Activated naive CD4-positive, alpha-beta T cell treated with anti-CD3 and anti-CD28 coated beads for 36 hours (primary cell): ENCODE measurements at regions not wholly inside any gene's neighbourhood (a gene's known extent, or its start where the extent isn't known, plus 50 kb on each side); places are given as distances from the start of the nearest gene placed in this dataset.
"Not testable (repeated sequence)": the region's sequence is repeated elsewhere in the genome, so short reads cannot be mapped to it uniquely, and the experiment has no call there.

Source experiments
- CTCF ChIA-PET: fragments of 350-600 bp; sonication (Branson Sonifier 250); formaldehyde crosslinking; loops from one replicate; lab custom pipeline; 2021; ENCODE audit warnings: antibody characterized with exemption; lab: Charles Lee
- DNase-seq: peaks from one replicate; pipeline ENCODE4 v3.0.0-alpha.2; 2020
- H3K27ac Mint-ChIP-seq: one replicate; pipeline ENCODE4 v1.8.0; 2021; ENCODE audit warnings: mild to moderate bottlenecking, mixed read lengths
- H3K27me3 Mint-ChIP-seq: one replicate; pipeline ENCODE4 v1.8.0; 2021; ENCODE audit warnings: low read depth, mixed read lengths
- H3K36me3 Mint-ChIP-seq: one replicate; pipeline ENCODE4 v1.8.0; 2021; ENCODE audit warnings: low read depth, mixed read lengths
- H3K4me1 Mint-ChIP-seq: one replicate; pipeline ENCODE4 v1.8.0; 2021; ENCODE audit warnings: low read depth, mixed read lengths
- H3K4me3 Mint-ChIP-seq: one replicate; pipeline ENCODE4 v1.8.0; 2021; ENCODE audit warnings: mild to moderate bottlenecking, moderate library complexity, mixed read lengths
- H3K9me3 Mint-ChIP-seq: one replicate; pipeline ENCODE4 v1.8.0; 2021; ENCODE audit warnings: mixed read lengths
- intact Hi-C: fragments of 100-400 bp; cut with micrococcal nuclease; formaldehyde crosslinking; loops from one replicate; pipeline ENCODE4 v1.15.1; 2023

GRCh38 chr10:109622566-109622965, 300.7 kb downstream of the XPNPEP1 start:
- Mint-ChIP-seq H3K9me3 (no peaks in the 10 kb centered on the region), H3K4me1 (no peaks in the 10 kb centered on the region), H3K36me3 (no peaks in the 10 kb centered on the region), H3K4me3 (no peak overlapping the region), H3K27ac (no peak overlapping the region), H3K27me3 (no peaks in the 10 kb centered on the region)
- intact Hi-C loops, result no loop called here
- DNase-seq, result no peak
- CTCF ChIA-PET, result no interaction called here

- intact Hi-C loops, result no loop called here
- CTCF ChIA-PET, result no interaction called here
- H3K4me1 Mint-ChIP-seq, result no peaks in the 10 kb centered on the region
- H3K27ac Mint-ChIP-seq, result no peak overlapping the region
- H3K36me3 Mint-ChIP-seq, result no peaks in the 10 kb centered on the region
- no peaks in the 10 kb centered on the region for H3K9me3 Mint-ChIP-seq
- H3K27me3 Mint-ChIP-seq, result no peaks in the 10 kb centered on the region
- H3K4me3 Mint-ChIP-seq, result no peak overlapping the region
- no peak for DNase-seq
These were observed 302.9 kb downstream of the XPNPEP1 start for GRCh38 chr10:109620396-109620795.

- CTCF ChIA-PET, result no interaction called here
- H3K9me3 Mint-ChIP-seq, result no peaks in the 10 kb centered on the region
- no peak for DNase-seq
- no peaks in the 10 kb centered on the region for H3K27me3 Mint-ChIP-seq
- intact Hi-C loops, result no loop called here
- H3K27ac Mint-ChIP-seq, result no peak overlapping the region
- H3K36me3 Mint-ChIP-seq, result no peaks in the 10 kb centered on the region
- H3K4me3 Mint-ChIP-seq, result no peak overlapping the region
- H3K4me1 Mint-ChIP-seq, result no peaks in the 10 kb centered on the region
These were observed 303.4 kb downstream of the XPNPEP1 start for GRCh38 chr10:109619914-109620313.

- H3K27ac Mint-ChIP-seq, result no peak overlapping the region
- no peaks in the 10 kb centered on the region for H3K27me3 Mint-ChIP-seq
- no peaks in the 10 kb centered on the region for H3K4me1 Mint-ChIP-seq
- no peak for DNase-seq
- no peak overlapping the region for H3K4me3 Mint-ChIP-seq
- H3K9me3 Mint-ChIP-seq, result no peaks in the 10 kb centered on the region
- CTCF ChIA-PET, result no interaction called here
- intact Hi-C loops, result no loop called here
- H3K36me3 Mint-ChIP-seq, result no peaks in the 10 kb centered on the region
These were observed 304.6 kb downstream of the XPNPEP1 start for GRCh38 chr10:109618748-109619147.

GRCh38 chr10:109618301-109618700, 305.0 kb downstream of the XPNPEP1 start:
- no peak overlapping the region for H3K4me3 Mint-ChIP-seq
- H3K9me3 Mint-ChIP-seq, result no peaks in the 10 kb centered on the region
- CTCF ChIA-PET, result no interaction called here
- H3K4me1 Mint-ChIP-seq, result no peaks in the 10 kb centered on the region
- H3K27me3 Mint-ChIP-seq, result no peaks in the 10 kb centered on the region
- H3K36me3 Mint-ChIP-seq, result no peaks in the 10 kb centered on the region
- intact Hi-C loops, result no loop called here
- H3K27ac Mint-ChIP-seq, result no peak overlapping the region
- no peak for DNase-seq

- Mint-ChIP-seq H3K27ac (no peak overlapping the region), H3K27me3 (no peaks in the 10 kb centered on the region), H3K36me3 (no peaks in the 10 kb centered on the region), H3K4me3 (no peak overlapping the region), H3K4me1 (no peaks in the 10 kb centered on the region), H3K9me3 (peaks cover 3% of the 10 kb centered on the region)
- CTCF ChIA-PET, result interaction anchor here (0.7 kb wide), 1 partner anchor 20 kb away, joined by 3 read pairs; no protein-coding TSS in a partner anchor
- DNase-seq, result no peak
- intact Hi-C loops, result no loop called here
These were observed 306.8 kb downstream of the XPNPEP1 start for GRCh38 chr10:109616359-109616980.

- H3K9me3 Mint-ChIP-seq, H3K27me3 Mint-ChIP-seq, H3K4me3 Mint-ChIP-seq, H3K27ac Mint-ChIP-seq, H3K4me1 Mint-ChIP-seq, intact Hi-C loops, H3K36me3 Mint-ChIP-seq, CTCF ChIA-PET, DNase-seq: not testable (repeated sequence)
These were observed 328.0 kb downstream of the XPNPEP1 start for GRCh38 chr10:109595356-109595755.

- Mint-ChIP-seq H3K9me3 (peaks cover 2% of the 10 kb centered on the region), H3K4me3 (no peak overlapping the region)
- CTCF ChIA-PET, result no interaction called here
These were observed 329.6 kb downstream of the XPNPEP1 start for GRCh38 chr10:109593682-109594081.

GRCh38 chr10:109592391-109592790, 330.9 kb downstream of the XPNPEP1 start:
- no peaks in the 10 kb centered on the region for H3K27me3 Mint-ChIP-seq
- H3K36me3 Mint-ChIP-seq, result no peaks in the 10 kb centered on the region
- no peak for DNase-seq
- intact Hi-C loops, result no loop called here
- no peak overlapping the region for H3K27ac Mint-ChIP-seq
- H3K9me3 Mint-ChIP-seq, result no peaks in the 10 kb centered on the region
- H3K4me1 Mint-ChIP-seq, result no peaks in the 10 kb centered on the region
- CTCF ChIA-PET, result no interaction called here
- H3K4me3 Mint-ChIP-seq, result no peak overlapping the region

More at GRCh38 chr10:109593682-109594081, 329.6 kb downstream of the XPNPEP1 start:
- DNase-seq, result no peak
- intact Hi-C loops, result no loop called here
- peaks cover 2% of the 10 kb centered on the region for H3K27me3 Mint-ChIP-seq
- no peaks in the 10 kb centered on the region for H3K36me3 Mint-ChIP-seq
- no peaks in the 10 kb centered on the region for H3K4me1 Mint-ChIP-seq
- H3K27ac Mint-ChIP-seq, result no peak overlapping the region

GRCh38 chr10:109591601-109592000, 331.7 kb downstream of the XPNPEP1 start:
- Mint-ChIP-seq H3K4me3 (no peak overlapping the region), H3K9me3 (no peaks in the 10 kb centered on the region), H3K27ac (no peak overlapping the region), H3K4me1 (no peaks in the 10 kb centered on the region), H3K36me3 (no peaks in the 10 kb centered on the region), H3K27me3 (no peaks in the 10 kb centered on the region)
- intact Hi-C loops, result no loop called here
- DNase-seq, result no peak
- CTCF ChIA-PET, result no interaction called here

- Mint-ChIP-seq H3K36me3 (no peaks in the 10 kb centered on the region), H3K27me3 (no peaks in the 10 kb centered on the region), H3K4me3 (no peak overlapping the region), H3K4me1 (no peaks in the 10 kb centered on the region), H3K9me3 (no peaks in the 10 kb centered on the region), H3K27ac (no peak overlapping the region)
- intact Hi-C loops, result no loop called here
- no peak for DNase-seq
- CTCF ChIA-PET, result no interaction called here
These were observed 335.1 kb downstream of the XPNPEP1 start for GRCh38 chr10:109588259-109588658.

- no peaks in the 10 kb centered on the region for H3K36me3 Mint-ChIP-seq
- no peak overlapping the region for H3K4me3 Mint-ChIP-seq
- no peaks in the 10 kb centered on the region for H3K4me1 Mint-ChIP-seq
- DNase-seq, result no peak
- no peaks in the 10 kb centered on the region for H3K9me3 Mint-ChIP-seq
- intact Hi-C loops, result no loop called here
- no peaks in the 10 kb centered on the region for H3K27me3 Mint-ChIP-seq
- no peak overlapping the region for H3K27ac Mint-ChIP-seq
- CTCF ChIA-PET, result no interaction called here
These were observed 335.9 kb downstream of the XPNPEP1 start for GRCh38 chr10:109587366-109587765.

- CTCF ChIA-PET, result no interaction called here
These were observed 366.9 kb downstream of the XPNPEP1 start for GRCh38 chr10:109556399-109556798.

More at GRCh38 chr10:109556399-109556798, 366.9 kb downstream of the XPNPEP1 start:
- H3K4me3 Mint-ChIP-seq, result no peak overlapping the region
- H3K36me3 Mint-ChIP-seq, result no peaks in the 10 kb centered on the region
- intact Hi-C loops, result no loop called here
- H3K4me1 Mint-ChIP-seq, result no peaks in the 10 kb centered on the region
- H3K9me3 Mint-ChIP-seq, result peaks cover 8% of the 10 kb centered on the region
- no peak overlapping the region for H3K27ac Mint-ChIP-seq
- DNase-seq, result no peak
- H3K27me3 Mint-ChIP-seq, result no peaks in the 10 kb centered on the region
